ENCODE measurements at regions not wholly inside any gene's neighbourhood (a gene's known extent, or its start where the extent isn't known, plus 50 kb on each side); places are given as distances from the start of the nearest gene placed in this dataset.

- no peak overlapping the region for H3K9ac ChIP-seq (ENCODE audit: low read length)
- H3K27ac Mint-ChIP-seq (ENCODE audit: unreplicated experiment) = no peak overlapping the region
- H3K4me1 Mint-ChIP-seq (ENCODE audit: low read depth, unreplicated experiment) = no peaks in the 10 kb centered on the region
- peaks cover 4% of the 10 kb centered on the region for H3K9me3 Mint-ChIP-seq (ENCODE audit: unreplicated experiment)
- H3K27me3 Mint-ChIP-seq (ENCODE audit: low read depth, unreplicated experiment) = peaks cover 14% of the 10 kb centered on the region
- no peaks in the 10 kb centered on the region for H3K27me3 ChIP-seq (ENCODE audit: insufficient read depth, low read length)
- H3K4me3 Mint-ChIP-seq (ENCODE audit: unreplicated experiment) = no peak overlapping the region
- H3K36me3 Mint-ChIP-seq (ENCODE audit: low read depth, unreplicated experiment) = no peaks in the 10 kb centered on the region
- no peaks in the 10 kb centered on the region for H3K79me2 ChIP-seq (ENCODE audit: insufficient read depth, low read length)
- DNase-seq (ENCODE audit: low read depth) = no peak
- no peak overlapping the region for H3K27ac ChIP-seq (ENCODE audit: low read depth, low read length)
- no peaks in the 10 kb centered on the region for H3K36me3 ChIP-seq (ENCODE audit: insufficient read depth, low read length)
- no peaks in the 10 kb centered on the region for H4K20me1 ChIP-seq (ENCODE audit: insufficient read depth, low read length)
- no peaks in the 10 kb centered on the region for H3K4me1 ChIP-seq (ENCODE audit: insufficient read depth, low read length)
- no peak overlapping the region for H3K4me3 ChIP-seq (ENCODE audit: insufficient read depth, low read depth, low read length)
- FAIRE-seq = no peak
- H3K9me3 ChIP-seq (ENCODE audit: insufficient read depth, low read depth, low read length) = peaks cover 3% of the 10 kb centered on the region
- H3K4me2 ChIP-seq (ENCODE audit: low read length) = no peak overlapping the region
- TF ChIP-seq EZH2 (IDR thresholded peaks at IDR 0.05; ENCODE audit: insufficient read depth, low read length) = no peak
- TF ChIP-seq CTCF (IDR thresholded peaks at IDR 0.05; ENCODE audit: insufficient read depth, low read depth, low read length) = no peak
- no peak overlapping the region for H2AFZ ChIP-seq (ENCODE audit: low read depth, low read length)
Observed at GRCh38 chr18:45277908-45278307, 337.4 kb upstream of the SLC14A2 start.

GRCh38 chr18:45280481-45281276 lies 334.6 kb upstream of the SLC14A2 start:
- Histone ChIP-seq H3K4me1 (ENCODE audit: insufficient read depth, low read length) (no peaks in the 10 kb centered on the region), H3K4me3 (ENCODE audit: insufficient read depth, low read depth, low read length) (no peak overlapping the region), H3K9me3 (ENCODE audit: insufficient read depth, low read depth, low read length) (no peaks in the 10 kb centered on the region), H3K9ac (ENCODE audit: low read length) (no peak overlapping the region), H3K79me2 (ENCODE audit: insufficient read depth, low read length) (no peaks in the 10 kb centered on the region), H3K27me3 (ENCODE audit: insufficient read depth, low read length) (no peaks in the 10 kb centered on the region), H2AFZ (ENCODE audit: low read depth, low read length) (no peak overlapping the region), H4K20me1 (ENCODE audit: insufficient read depth, low read length) (no peaks in the 10 kb centered on the region), H3K4me2 (ENCODE audit: low read length) (no peak overlapping the region), H3K27ac (ENCODE audit: low read depth, low read length) (no peak overlapping the region), H3K36me3 (ENCODE audit: insufficient read depth, low read length) (no peaks in the 10 kb centered on the region)
- Mint-ChIP-seq H3K27me3 (ENCODE audit: low read depth, unreplicated experiment) (peaks cover 14% of the 10 kb centered on the region), H3K4me3 (ENCODE audit: unreplicated experiment) (no peak overlapping the region), H3K9me3 (ENCODE audit: unreplicated experiment) (peaks cover 3% of the 10 kb centered on the region), H3K4me1 (ENCODE audit: low read depth, unreplicated experiment) (no peaks in the 10 kb centered on the region), H3K36me3 (ENCODE audit: low read depth, unreplicated experiment) (no peaks in the 10 kb centered on the region), H3K27ac (ENCODE audit: unreplicated experiment) (no peak overlapping the region)
- FAIRE-seq = no peak
- no peak for DNase-seq (ENCODE audit: low read depth)
- TF ChIP-seq EZH2 (IDR thresholded peaks at IDR 0.05; ENCODE audit: insufficient read depth, low read length) (no peak), CTCF (IDR thresholded peaks at IDR 0.05; ENCODE audit: insufficient read depth, low read depth, low read length) (no peak)

Data from astrocyte (in vitro differentiated cells and primary cell).